ENCODE measurements at regions not wholly inside any gene's neighbourhood (a gene's known extent, or its start where the extent isn't known, plus 50 kb on each side); places are given as distances from the start of the nearest gene placed in this dataset.

DNA sequence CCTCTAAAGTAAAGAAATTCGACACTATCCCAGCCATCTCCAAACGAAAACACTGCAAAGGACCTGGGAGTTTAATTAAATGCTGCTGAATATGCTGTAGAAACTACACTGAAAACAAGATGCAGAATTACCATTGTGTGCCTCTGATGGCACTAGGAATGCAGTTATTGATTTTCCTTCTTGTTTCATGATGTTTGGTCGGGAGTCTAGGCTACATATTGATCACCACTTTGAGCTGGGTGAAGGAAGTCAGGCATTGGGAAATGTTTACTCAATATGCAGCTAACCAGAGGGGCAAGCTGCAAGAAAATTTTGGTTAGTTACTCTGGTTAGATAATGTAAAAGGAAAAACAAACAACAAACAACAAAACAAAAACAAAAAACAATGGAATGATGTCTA is 650.7 kb upstream of the GALNTL6 start:
- no peak for DNase-seq (ENCODE audit: low read depth)

DNA sequence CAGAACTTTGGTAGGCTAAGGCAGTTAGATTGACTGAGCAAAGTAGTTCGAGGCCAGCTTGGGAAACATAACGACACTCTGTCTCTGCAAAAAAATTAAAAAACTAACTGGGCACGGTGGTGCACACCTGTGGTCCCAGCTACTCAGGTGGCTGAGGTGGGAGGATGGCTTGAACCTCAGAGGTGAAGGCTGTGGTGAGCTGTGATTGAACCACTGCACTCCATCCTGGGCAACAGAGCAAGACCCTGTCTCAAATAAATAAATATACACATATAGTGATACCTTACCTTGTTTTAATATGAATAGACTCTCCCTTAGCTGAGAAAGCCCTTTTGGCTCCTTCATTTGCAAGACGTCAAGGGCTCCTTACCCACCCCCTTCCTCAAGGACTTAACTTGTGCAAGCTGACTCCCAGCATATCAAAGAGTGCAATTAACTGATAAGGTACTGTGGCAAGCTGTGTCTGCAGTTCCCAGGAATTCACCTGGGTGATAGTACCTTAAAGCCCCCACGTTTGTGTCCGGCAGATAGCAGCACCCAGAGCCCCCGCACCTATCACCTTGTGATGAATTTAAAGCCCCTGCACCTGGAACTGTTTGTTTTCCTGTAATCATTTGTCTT is 655.6 kb upstream of the GALNTL6 start:
- no peak for DNase-seq (ENCODE audit: low read depth)

DNA sequence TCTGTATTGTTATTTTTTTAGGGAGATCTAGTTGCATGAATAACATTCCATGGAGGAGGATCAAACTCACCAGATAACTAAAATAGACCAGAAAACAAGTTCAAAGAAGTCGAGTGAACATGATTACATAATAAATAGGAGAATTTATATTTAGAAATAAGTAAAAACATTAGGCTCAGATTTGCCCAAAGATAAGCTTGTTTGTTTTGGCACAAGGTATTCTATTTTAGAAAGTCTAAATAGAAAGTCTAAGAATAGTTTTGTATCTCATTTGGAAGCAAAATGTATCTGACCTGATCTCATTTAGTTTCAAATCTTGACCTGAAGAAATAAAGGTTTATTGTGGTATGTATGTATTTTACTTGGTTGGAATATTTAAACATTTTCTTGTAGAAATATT is 670.6 kb upstream of the GALNTL6 start:
- no peak for DNase-seq (ENCODE audit: low read depth)

DNA sequence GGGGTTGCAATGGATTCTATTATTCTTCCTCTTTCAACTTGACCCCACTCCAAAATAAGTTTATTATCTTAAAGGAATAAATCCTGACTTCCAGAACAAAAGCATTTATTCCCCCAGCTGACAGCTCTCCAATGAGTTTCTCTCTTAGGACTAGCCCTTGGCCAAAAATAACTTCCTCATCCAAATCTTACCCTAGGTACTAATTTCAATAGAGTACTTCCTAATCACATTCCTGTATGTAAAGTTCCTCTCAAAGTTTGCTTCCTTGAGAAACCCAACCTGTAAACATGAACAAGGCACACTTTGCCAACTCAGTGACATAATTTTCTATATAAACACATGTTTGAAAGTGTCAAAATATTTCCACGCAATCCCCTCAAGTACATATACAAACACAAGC is 671.2 kb upstream of the GALNTL6 start:
- DNase-seq (ENCODE audit: low read depth) = no peak

DNA sequence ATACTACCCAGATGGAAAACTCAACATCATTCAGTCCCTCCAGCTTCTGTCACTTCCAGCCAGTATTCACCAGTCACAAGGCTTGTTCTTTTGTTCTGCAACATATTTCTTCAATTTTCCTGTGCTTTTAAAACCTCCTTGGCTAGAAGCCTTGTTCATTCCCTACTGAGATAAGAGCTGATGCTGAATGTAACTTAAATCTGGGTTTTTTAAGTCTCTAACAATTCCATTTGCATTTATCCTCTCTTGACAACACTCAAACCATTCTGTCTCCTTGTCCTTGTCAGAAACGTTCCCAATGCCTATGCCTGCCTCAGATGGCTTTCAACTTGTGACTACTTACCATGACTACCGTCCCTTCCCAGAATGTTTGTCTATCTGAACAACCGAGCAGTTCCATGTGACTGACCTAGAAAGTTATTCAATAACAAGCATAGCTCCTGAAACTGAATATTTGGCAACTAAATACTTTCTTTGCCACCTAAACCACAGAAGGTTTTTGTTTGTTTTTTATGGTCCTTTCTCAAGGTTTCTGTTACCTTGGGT is 682.9 kb upstream of the GALNTL6 start:
- no peak for DNase-seq (ENCODE audit: low read depth)

DNA sequence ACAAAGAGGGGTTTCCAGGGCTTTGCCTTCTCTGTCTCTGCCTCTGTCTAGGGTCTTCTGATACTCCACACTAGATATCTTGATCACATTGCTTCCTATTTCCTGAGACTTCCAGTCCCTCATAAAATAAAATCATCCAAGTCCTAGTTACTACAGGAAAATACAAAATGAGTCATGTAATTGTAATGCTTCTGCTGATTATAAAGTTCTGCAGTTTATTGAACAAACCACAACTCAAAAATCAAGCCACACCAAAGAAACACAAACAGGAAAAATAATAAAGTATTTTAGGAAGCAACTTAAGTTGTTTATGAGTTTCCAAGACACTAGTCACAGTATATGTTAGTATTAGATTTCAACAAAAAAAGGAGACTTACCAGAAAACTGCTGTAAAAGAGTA is 695.1 kb upstream of the GALNTL6 start:
- no peak for DNase-seq (ENCODE audit: low read depth)

DNA sequence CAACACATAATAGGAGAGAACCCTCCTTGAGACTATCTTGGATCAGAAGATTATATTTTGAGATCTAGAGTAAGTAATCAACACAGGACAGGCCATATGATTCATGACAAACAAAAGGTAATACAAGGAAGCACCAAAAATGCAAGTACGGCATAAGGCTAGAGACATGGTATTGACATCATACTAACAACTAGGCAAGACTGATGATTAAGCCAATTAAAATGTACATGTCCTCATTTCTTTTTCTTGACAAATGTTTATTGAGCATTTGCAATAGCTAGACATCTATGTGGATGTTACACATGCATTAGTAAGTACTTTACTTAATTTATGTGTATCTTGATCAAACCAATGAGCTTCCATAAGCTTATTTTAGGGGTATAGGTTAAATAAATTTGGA is 695.7 kb upstream of the GALNTL6 start:
- no peak for DNase-seq (ENCODE audit: low read depth)

DNA sequence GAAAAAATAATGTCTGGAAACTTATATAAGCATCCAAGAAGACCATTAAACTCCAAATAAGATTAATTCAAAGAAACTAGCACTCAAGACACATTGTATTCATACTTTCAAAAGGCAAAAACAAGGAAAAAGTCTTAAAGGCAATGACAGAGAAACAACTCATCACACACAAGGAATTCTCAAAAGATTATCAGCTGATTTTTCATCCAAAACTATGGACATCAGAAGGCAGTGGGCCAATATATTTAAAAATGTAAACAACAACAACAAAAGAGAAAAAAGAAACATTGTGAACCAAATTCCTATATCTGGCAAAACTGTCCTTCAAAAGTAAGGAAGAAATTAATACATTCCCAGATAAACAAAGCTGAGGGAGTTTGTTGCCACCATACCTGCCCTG is 711.4 kb upstream of the GALNTL6 start:
- DNase-seq (ENCODE audit: low read depth) = no peak

DNA sequence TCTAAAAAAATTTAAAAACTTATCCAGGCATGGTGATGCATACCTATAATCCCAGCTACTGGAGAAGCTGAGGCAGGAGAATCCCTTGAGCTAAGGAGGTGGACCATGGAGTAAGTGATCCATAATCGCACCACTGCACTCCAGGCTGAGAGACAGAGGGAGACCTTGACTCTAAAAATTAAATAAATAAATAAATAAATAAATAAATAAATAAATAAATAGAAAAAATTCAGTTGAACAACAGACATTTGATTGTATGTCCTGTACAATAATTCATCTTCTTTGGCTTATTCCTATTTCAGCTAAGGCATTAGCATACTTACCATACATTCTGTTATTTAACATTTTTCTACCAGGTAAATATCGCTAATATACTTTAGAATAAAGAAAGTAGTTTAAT is 726.1 kb upstream of the GALNTL6 start:
- no peak for DNase-seq (ENCODE audit: low read depth)

DNA sequence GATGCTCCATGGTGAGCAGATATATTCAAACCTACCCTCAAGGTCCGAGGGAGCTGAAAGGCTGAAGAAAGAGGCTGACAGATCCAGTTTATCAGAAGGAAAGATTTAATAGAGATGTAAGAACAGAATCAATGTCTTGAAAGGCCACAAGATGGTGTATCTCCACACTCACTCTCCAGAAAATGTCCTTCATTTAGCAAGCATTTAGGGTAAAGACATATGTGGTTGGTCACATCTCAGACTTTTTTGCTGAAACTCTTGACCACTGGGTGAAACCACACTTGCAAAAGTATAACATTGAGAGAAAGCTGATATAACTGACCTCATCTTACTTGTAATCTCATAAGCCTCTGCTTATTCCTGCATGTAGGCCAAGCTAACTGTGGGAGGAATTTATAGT is 745.8 kb upstream of the GALNTL6 start:
- no peak for DNase-seq (ENCODE audit: low read depth)

DNA sequence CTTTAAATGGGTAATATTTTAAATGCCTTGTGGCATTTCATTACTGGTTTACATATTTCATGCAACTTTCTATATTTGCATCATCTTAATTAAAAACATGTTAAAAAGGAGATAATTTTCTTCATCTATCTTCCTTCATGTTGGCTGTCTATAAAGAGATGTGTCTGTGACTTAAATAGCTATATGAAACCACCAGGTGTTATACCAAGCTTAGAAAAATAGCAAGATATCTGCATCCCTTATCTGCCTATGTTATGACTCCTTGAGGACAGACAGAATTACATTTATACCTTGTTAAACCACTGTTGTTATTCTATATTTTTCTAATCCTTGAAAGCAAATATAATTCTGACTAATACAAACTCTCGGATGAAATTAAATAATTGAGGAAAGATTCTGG is 763.8 kb upstream of the GALNTL6 start:
- no peak for DNase-seq (ENCODE audit: low read depth)

DNA sequence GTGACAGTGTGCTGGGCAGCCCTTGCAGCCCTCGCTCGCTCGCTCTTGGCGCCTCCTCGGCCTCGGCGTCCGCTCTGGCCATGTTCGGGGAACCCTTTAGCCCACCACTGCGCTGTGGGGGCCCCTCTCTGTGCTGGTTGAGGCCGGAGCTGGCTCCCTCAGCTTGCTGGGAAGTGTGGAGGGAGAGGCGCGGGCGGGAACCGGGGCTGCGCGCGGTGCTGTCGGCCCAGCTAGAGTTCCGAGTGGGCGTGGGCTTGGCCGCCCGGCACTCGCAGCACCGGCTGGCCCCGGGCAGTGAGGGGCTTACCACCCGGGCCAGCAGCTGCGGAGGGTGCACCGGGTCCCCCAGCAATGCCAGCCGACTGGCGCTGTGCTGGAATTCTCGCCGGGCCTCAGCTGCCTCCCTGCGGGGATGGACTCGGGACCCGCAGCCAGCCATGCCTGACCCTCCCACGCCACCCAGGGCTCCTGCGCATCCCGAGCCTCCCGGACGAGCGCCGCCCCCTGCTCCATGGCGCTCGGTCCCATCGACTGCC is 770.1 kb upstream of the GALNTL6 start:
- DNase-seq (ENCODE audit: low read depth) = no peak

DNA sequence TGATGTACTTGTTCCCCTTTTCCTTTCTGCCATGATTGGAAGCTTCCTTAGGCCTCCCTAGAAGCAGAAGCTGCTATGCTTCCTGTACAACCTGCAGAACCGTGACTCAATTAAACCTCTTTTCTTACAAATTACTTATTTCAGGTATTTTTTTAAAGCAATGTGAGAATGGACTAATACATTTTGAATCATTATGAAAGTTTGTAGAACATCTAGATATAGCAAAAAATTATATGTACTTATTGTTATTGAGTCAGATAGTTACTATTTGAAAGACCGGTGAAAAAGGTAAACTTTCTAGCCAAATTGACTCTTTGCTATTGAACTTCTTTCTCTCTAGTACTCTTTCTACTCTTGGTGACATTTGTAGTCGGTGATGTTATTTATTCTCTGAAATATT is 777.3 kb upstream of the GALNTL6 start:
- no peak for DNase-seq (ENCODE audit: low read depth)

DNA sequence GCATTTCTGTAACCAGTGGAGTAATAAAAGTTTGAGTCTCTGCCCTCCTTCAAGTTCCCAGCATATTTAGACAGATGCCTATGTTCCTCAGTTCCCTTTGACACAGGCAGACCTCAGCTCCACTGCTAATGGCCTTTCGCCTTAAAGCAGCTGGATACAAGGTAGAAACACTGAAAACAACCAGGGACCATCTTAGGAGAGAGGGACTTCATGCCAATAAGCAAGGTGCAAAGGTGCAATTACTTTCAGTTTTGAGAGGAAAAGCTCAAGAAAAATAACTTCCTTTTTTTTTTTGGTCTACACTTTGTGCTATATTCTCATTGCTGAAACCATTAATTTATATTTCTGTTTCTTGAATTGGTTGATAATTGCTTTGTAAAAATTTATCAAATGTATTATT is 781.9 kb upstream of the GALNTL6 start:
- DNase-seq (ENCODE audit: low read depth) = no peak

DNA sequence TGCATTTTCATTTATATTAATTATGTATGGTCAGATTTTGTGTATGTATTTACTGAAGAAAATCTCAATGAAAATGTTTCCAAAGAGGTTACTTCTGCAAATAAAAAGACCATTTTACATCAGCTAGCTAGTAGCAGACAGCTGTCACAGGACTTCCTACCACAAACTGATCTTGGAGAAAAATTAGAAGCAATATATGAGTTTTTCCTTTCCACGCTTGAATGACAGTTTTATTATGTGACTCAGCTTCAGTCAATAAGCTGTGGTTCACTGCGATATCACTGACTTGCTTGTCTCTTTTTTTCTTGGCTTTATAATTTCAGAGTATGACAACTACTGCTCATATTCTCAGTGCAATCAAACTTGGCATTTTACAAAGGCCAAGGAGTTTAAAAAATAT is 787.4 kb upstream of the GALNTL6 start:
- no peak for DNase-seq (ENCODE audit: low read depth)

DNA sequence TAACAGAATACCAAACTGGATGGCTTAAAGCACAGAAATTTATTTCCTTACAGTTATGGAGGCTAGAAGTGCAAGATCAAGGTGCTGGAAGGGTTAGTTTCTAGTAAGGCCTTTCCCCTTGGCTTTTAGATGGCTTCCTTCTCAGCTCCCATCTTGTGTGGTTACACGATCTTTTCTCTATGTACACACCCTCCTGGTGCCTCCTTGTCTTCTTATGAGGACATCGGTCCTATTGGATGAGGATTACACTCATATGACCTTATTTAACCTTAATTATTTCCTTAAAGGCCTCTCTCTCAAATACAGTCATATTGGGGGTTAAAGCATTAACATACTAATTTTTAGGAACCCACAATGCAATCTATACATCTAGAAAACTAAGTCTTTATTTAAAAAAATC is 787.9 kb upstream of the GALNTL6 start:
- DNase-seq (ENCODE audit: low read depth) = no peak

DNA sequence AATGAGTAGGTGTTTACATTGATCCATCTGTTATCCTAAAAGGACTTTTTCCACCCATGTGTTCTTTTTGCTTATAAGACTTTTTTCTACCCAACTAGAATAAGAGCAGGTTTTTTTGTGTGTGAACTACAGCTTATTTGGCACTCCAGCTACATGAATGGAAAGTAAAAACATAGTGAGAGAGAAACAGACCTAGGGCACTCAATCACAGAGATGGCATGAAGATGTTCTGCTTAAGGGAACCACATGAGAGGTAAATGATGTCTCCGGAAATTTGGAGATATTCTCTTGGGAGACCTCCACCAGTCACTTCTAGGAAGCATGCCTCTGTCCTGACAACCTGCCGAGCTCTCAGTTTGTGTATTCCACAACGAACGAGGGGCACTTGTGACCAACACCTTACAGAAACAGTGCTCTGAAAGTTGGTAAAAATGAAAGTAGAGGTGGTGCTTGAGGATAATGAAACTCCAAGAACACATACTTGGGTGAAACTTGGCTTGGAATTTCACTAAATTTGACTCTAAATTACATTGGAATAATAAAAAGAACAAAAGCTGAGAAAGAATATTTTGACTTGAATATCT is 788.4 kb upstream of the GALNTL6 start:
- DNase-seq (ENCODE audit: low read depth) = no peak

DNA sequence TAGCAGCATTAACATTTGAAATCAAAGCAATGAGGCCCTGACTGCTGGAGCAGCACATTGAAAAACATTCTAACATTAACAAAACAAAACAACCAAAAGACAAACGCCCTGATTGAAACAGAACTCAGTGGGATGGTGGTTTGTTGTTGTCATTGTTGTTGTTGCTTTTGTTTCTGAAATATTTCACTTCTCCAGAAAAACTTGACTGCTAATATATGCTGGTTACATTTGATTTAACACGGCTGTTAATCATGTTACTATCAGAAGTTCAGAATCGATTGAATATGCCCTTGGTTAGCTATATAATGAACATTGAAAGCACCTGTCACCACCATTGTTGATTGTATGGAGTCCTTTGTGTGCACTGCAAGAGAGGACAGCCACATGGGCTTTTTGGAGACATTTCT is 790.4 kb upstream of the GALNTL6 start:
- DNase-seq (ENCODE audit: low read depth) = no peak

DNA sequence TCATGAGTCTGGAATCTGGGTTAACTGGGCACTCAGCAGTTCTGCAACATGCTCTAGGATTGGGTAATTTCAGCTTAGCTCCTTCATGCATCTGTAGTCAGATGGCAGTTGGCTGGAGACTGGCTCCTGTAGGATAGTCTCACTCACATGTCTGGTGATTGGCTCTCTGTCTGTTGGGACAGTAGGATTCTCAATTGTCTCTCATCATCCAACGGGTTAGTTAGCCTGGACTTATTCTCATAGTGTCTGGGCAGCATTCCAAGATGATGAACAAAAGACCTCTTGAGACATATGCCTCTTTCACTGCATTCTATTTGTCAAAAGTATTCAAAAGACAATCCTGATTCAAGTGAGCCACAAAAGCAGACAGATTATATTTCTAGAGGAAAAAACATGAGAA is 795.6 kb upstream of the GALNTL6 start:
- no peak for DNase-seq (ENCODE audit: low read depth)

DNA sequence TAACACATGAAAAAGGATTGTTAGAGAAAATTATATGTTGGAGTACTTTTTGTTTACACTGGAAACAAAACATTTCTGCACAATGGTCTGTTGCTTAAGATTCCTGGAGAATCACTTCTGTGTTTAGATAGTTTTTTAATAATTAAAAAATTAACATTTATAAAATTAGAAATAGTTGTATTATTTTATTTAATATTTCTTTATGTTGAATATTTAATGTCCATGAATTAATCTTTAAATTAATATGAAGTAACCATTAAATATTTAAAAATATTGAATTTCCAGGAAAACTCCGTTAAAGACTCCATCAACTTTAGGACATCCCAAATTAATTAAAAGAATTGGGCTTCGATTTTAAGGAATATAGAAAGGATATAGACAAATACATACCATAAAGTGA is 797.1 kb upstream of the GALNTL6 start:
- DNase-seq (ENCODE audit: low read depth) = no peak

DNA sequence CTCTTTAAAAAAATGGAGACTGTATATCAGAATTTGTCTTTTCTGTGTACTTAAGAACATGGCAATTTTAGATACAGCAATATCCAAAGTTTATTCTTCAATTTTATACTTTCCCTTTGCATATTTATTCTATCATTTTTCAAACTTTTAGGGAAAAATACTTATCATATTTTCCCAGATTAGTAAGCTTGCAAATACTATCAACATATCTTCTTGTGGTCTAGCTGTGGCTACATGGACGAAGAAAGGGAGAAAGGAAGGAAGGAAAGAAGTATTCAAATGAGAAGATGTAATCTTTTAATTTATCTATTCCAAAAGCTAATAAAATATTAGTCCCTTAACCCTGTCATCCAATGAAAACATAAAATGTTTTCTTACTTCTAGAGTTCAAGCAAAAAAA is 797.8 kb upstream of the GALNTL6 start:
- no peak for DNase-seq (ENCODE audit: low read depth)

DNA sequence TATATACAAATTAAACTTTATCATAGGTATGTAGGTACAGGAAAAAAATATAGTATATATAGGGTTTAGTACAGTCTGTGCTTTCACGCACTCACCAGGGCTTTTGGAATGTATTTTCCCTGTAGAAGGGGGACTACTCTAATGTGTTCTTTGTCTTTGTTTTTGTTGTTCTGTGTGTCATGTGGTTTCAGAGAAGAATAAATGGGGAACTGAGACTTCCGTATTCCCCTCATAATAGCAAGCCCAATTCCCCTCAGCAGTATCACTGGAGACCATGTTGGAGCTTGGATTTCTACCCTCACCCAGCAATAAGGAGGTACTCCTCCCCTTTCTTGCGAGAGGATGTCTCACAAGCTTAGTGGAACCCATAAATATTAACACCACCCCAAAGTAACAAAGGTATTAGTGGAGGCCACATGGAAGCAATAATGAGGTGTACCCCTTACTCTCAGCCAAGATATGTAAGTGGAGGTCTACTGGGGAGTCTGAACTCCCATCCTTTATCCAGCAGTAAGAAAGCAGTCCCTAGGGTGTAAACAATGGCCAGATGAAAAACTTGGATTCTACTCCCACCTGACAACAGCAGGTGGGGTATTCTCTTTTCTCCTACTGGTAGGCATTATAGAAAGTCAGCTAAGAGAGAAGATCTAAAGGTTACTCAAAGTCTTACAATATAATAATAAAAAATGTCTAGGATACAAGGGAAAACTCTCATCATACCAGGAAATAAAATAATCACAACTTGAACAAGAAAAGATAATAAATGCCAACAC is 805.4 kb upstream of the GALNTL6 start:
- no peak for DNase-seq (ENCODE audit: low read depth)

DNA sequence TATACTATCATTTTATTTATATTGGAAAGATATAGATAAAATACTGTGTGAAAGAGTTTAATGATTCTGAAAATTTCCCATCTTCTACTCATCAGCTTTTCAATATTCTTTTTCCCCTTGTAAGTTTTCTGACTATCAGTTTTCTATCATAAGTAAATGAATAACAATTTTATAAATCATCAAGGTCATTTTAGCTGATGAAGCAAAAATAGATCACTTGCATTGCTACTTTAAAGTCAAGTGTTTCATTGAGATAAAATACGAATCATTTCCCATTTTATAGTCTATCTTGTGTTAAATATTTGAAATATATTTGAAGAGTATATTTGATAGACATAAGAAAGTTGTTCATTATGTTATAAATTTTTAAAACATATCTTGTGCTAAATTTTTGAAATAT is 811.0 kb upstream of the GALNTL6 start:
- no peak for DNase-seq (ENCODE audit: low read depth)

All from HS-27A (cell line).